Keratinocyte (primary cell): ENCODE measurements at regions not wholly inside any gene's neighbourhood (a gene's known extent, or its start where the extent isn't known, plus 50 kb on each side); places are given as distances from the start of the nearest gene placed in this dataset.

ENCODE experiments used
- DNase-seq: peaks from one replicate; pipeline ENCODE4 v3.0.0-alpha.2; 2011; ENCODE audit warnings: low read depth, missing footprints, low spot score
- FAIRE-seq: peaks from 2 replicates; lab custom pipeline; 2011; peaks lifted over from hg19 to GRCh38; lab: Jason Lieb, UNC
- H2AFZ ChIP-seq: 2 replicates; pipeline ENCODE4 v1.6.0; 2012; ENCODE audit warnings: low read length, control low read depth, inconsistent platforms; ENCODE audit not compliant: control insufficient read depth
- H3K27ac ChIP-seq: 2 replicates; pipeline ENCODE4 v1.5.1; 2011; ENCODE audit warnings: low read length; ENCODE audit not compliant: control insufficient read depth, insufficient read depth
- H3K27me3 ChIP-seq: 3 replicates; pipeline ENCODE4 v1.6.0; 2011; ENCODE audit warnings: low read length; ENCODE audit not compliant: control insufficient read depth, insufficient read depth; ENCODE audit errors: extremely low read depth
- H3K36me3 ChIP-seq, 2 experiments: 2 replicates in 1 of 2; 3 replicates in 1 of 2; pipeline ENCODE4 v1.5.1; 2011; ENCODE audit warnings: low read length in 2 of 2, mild to moderate bottlenecking in 1 of 2; ENCODE audit not compliant: control insufficient read depth in 2 of 2, insufficient read depth in 2 of 2; ENCODE audit errors: extremely low read depth in 1 of 2
- H3K4me1 ChIP-seq: 3 replicates; pipeline ENCODE4 v1.5.1; 2011; ENCODE audit warnings: low read length; ENCODE audit not compliant: control insufficient read depth, insufficient read depth; ENCODE audit errors: extremely low read depth
- H3K4me2 ChIP-seq: 3 replicates; pipeline ENCODE4 v1.6.0; 2011; ENCODE audit warnings: low read depth, low read length; ENCODE audit not compliant: control insufficient read depth, insufficient read depth; ENCODE audit errors: extremely low read depth
- H3K4me3 ChIP-seq, 3 experiments: fragments of 200-600 bp in 1 of 3; sonication (generic) in 1 of 3; 2 replicates in 2 of 3; 3 replicates in 1 of 3; pipeline ENCODE4 v1.5.1; 2011 to 2016; ENCODE audit warnings: low read length in 3 of 3, mild to moderate bottlenecking in 3 of 3, control low read depth in 2 of 3, inconsistent platforms in 1 of 3, low read depth in 1 of 3, mixed read lengths in 1 of 3, mixed run types in 1 of 3, moderate library complexity in 1 of 3; ENCODE audit not compliant: control insufficient read depth in 2 of 3, insufficient read depth in 2 of 3; ENCODE audit errors: extremely low read depth in 1 of 3
- H3K79me2 ChIP-seq: 2 replicates; pipeline ENCODE4 v1.6.0; 2012; ENCODE audit warnings: low read length; ENCODE audit not compliant: control insufficient read depth, insufficient read depth
- H3K9ac ChIP-seq: 3 replicates; pipeline ENCODE4 v1.6.0; 2011; ENCODE audit warnings: low read length; ENCODE audit not compliant: control insufficient read depth, insufficient read depth; ENCODE audit errors: extremely low read depth
- H3K9me1 ChIP-seq: 3 replicates; pipeline ENCODE4 v1.6.0; 2011; ENCODE audit warnings: low read length; ENCODE audit not compliant: control insufficient read depth, insufficient read depth; ENCODE audit errors: extremely low read depth
- H3K9me3 ChIP-seq: 2 replicates; pipeline ENCODE4 v1.5.1; 2012; ENCODE audit warnings: low read depth, low read length; ENCODE audit not compliant: control insufficient read depth
- H4K20me1 ChIP-seq: 3 replicates; pipeline ENCODE4 v1.6.0; 2011; ENCODE audit warnings: low read length; ENCODE audit not compliant: control insufficient read depth, insufficient read depth; ENCODE audit errors: extremely low read depth
- CTCF ChIP-seq, 3 experiments: IDR thresholded peaks in 1 of 3; conservative IDR thresholded peaks in 1 of 3; optimal IDR thresholded peaks in 1 of 3; 2 replicates in 2 of 3; 3 replicates in 1 of 3; pipeline versions ENCODE3 to v1.5.1; 2011; ENCODE audit warnings: low read length in 3 of 3, mild to moderate bottlenecking in 3 of 3, moderate library complexity in 2 of 3, control low read depth in 1 of 3, inconsistent platforms in 1 of 3; ENCODE audit not compliant: insufficient read depth in 2 of 3; ENCODE audit errors: extremely low read depth in 1 of 3
- EZH2 ChIP-seq: IDR thresholded peaks from one replicate; pipeline ENCODE4 v1.6.1; 2012; ENCODE audit warnings: inconsistent platforms, mild to moderate bottlenecking, low read length, moderate library complexity
- dilution Hi-C: fragments of 300-500 bp; cut with MboI; formaldehyde crosslinking; loops from one replicate; pipeline ENCODE4 v1.7.0; 2020; ENCODE audit warnings: low sequenced_read_pairs; ENCODE audit not compliant: extremely low pct_ligation_motif_present

- DNase-seq: no peak
- Histone ChIP-seq H3K9ac (no peak overlapping the region), H3K9me1 (no peaks in the 10 kb centered on the region), H3K9me3 (peaks cover 23% of the 10 kb centered on the region), H3K79me2 (no peaks in the 10 kb centered on the region), H3K27me3 (no peaks in the 10 kb centered on the region), H3K4me1 (no peaks in the 10 kb centered on the region), H3K36me3 (no peaks in the 10 kb centered on the region), H4K20me1 (no peaks in the 10 kb centered on the region), H3K4me2 (no peak overlapping the region), H3K27ac (no peak overlapping the region), H2AFZ (no peak overlapping the region), H3K4me3 (no peak overlapping the region)
- TF ChIP-seq EZH2: no peak
- no peak for TF ChIP-seq CTCF (optimal IDR thresholded peaks at IDR 0.05 in 1 of 3, IDR thresholded peaks at IDR 0.05 in 1 of 3, conservative IDR thresholded peaks at IDR 0.05 in 1 of 3; ENCODE audit: extremely low read depth in 1 of 3, insufficient read depth in 2 of 3, low read length in 3 of 3)
- no peak for FAIRE-seq
- dilution Hi-C loops: no loop called here
Observed at GRCh38 chr22:48352086-48352911, 1475.4 kb downstream of the BRD1 start.

GRCh38 chr22:48351376-48352085 is 1476.1 kb downstream of the BRD1 start:
- no peaks in the 10 kb centered on the region for H3K27me3 ChIP-seq
- FAIRE-seq: no peak
- DNase-seq: no peak
- no peak overlapping the region for H3K9ac ChIP-seq
- dilution Hi-C loops: no loop called here
- peaks cover 23% of the 10 kb centered on the region for H3K9me3 ChIP-seq
- H3K4me1 ChIP-seq: no peaks in the 10 kb centered on the region
- no peaks in the 10 kb centered on the region for H3K79me2 ChIP-seq
- no peak overlapping the region for H2AFZ ChIP-seq
- H3K36me3 ChIP-seq: no peaks in the 10 kb centered on the region
- H3K27ac ChIP-seq: no peak overlapping the region
- H3K4me3 ChIP-seq: no peak overlapping the region
- no peak overlapping the region for H3K4me2 ChIP-seq
- no peaks in the 10 kb centered on the region for H3K9me1 ChIP-seq
- TF ChIP-seq CTCF (optimal IDR thresholded peaks at IDR 0.05 in 1 of 3, IDR thresholded peaks at IDR 0.05 in 1 of 3, conservative IDR thresholded peaks at IDR 0.05 in 1 of 3; ENCODE audit: extremely low read depth in 1 of 3, insufficient read depth in 2 of 3, low read length in 3 of 3) (no peak), EZH2 (no peak)
- H4K20me1 ChIP-seq: no peaks in the 10 kb centered on the region
